GM21786 (cell line): ENCODE measurements at regions not wholly inside any gene's neighbourhood (a gene's known extent, or its start where the extent isn't known, plus 50 kb on each side); places are given as distances from the start of the nearest gene placed in this dataset.
"Not testable (repeated sequence)": the region's sequence is repeated elsewhere in the genome, so short reads cannot be mapped to it uniquely, and the experiment has no call there.

Experiments
- ATAC-seq: cut with Tn5 transposase; IDR thresholded peaks from one replicate; pipeline ENCODE4 v1.9.1; 2021; ENCODE audit not compliant: unreplicated experiment

DNA sequence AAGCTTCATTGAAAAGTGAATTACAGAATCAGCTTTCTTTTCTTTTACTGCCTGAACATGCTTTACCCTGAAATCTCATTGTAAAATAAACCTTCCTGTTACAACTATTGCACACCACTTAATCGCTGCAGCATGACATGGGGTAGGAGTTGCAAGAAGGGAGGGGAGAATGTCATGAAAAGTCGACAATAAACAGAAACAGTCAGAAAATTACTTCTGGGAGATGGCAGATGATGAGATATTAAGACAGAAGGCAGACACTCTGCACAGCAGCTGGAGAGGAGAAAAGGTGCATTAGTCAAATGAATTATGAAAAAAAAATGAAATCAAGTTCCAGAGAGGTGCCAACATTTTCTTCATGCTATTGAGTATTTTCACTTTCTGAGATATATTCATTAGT, 287.7 kb downstream of the PCDH7 start:
- ATAC-seq, result no peak

- no peak for ATAC-seq
Observed at GRCh38 chr4:31009926-31010325, 289.8 kb downstream of the PCDH7 start.

DNA sequence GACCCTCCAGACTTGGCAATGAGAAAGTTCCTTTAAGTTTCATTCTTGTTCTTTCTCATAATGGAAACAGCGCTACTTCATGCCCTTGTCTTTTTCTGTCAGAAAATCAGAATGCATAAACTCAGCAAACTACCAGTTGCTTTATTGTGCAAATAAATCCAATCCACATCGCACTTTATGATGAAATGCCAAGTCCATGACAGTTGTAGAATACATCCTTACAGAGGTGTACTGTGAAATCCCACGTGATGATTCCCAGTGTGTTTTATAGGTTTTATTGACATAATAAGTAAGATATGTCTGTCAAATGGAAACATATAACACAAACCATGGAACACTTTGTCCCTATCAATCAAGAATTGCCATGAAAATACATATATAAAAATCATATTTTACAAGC, 295.0 kb downstream of the PCDH7 start:
- no peak for ATAC-seq

DNA sequence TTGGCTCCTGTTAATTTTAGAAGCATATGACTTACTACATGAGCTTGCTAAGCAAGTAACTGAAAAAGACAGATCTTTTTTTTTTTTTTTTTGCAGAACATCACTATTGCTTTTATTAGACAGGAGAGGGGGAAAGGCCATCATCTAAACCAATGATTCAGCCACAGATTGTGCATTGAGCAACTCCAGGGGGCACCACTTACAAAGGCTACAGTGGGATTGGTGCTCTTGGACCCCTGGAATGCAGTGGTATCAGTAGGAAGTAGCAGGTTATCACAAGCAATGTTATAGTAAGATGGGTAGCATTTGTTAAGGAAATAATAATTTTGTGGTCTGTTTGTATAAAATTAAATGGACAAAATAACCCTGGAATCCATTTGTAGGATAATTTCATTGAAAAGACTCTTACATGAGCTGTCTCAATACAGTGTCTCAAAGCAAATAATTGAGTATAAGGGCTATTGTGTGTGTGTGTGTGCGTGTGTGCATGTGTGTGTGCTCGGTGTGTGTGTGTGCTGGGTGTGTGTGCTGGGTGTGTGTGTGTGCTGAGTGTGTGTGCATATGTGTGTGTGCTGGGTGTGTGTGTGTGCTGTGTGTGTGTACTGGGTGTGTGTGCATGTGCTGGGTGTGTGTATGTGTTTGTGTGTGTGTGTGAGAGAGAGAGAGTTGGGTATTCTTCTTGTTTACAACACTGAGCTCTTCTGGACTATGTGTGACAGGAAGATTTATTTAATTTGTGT, 296.3 kb downstream of the PCDH7 start:
- ATAC-seq, result no peak

GRCh38 chr4:31020363-31020762, 300.2 kb downstream of the PCDH7 start:
- ATAC-seq, result no peak

- ATAC-seq, result no peak
Observed at GRCh38 chr4:31021008-31021407, 300.8 kb downstream of the PCDH7 start.

- no peak for ATAC-seq
Observed at GRCh38 chr4:31022702-31023101, 302.5 kb downstream of the PCDH7 start.

DNA sequence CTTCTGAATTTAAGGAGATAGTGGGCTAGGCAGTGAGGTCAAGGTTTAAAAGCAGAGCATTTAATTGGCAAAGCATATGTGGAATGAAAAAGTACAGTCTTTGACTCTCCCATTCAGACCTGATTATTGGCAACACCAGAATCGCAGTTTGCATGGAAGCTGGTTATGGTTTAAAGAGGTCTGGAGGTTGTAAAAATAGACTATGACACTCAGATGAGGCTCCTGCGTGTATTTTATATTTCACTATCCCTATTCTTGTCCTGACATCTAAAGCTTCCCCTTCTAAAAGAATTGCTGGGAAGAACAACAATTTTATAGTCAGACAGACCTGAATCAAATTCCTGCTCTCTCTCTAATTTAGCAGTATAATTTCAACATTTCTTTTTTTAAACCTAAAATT, 302.9 kb downstream of the PCDH7 start:
- ATAC-seq, result no peak

DNA sequence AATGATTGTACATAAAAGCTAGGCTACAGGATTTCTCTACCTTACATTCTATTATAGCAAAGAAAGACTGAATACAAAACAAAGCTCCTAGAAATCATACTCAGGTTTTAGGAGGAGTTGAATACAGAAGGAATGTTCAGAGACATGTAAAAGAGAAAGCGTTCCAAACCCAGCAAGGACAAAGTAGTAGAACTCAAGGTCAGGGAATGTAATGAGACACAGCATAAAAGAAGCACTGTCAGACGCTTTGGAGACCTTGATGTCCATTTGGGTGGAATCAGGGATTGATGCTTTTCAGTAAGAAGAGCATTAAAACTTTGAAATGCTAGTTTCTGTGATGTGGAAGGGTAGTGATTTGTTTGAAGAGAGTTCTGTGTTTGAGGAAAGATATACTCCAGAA, 303.6 kb downstream of the PCDH7 start:
- ATAC-seq, result no peak

GRCh38 chr4:31024781-31025180, 304.6 kb downstream of the PCDH7 start:
- not testable (repeated sequence) for ATAC-seq

- ATAC-seq, result no peak
Observed at GRCh38 chr4:31026256-31026655, 306.1 kb downstream of the PCDH7 start.

DNA sequence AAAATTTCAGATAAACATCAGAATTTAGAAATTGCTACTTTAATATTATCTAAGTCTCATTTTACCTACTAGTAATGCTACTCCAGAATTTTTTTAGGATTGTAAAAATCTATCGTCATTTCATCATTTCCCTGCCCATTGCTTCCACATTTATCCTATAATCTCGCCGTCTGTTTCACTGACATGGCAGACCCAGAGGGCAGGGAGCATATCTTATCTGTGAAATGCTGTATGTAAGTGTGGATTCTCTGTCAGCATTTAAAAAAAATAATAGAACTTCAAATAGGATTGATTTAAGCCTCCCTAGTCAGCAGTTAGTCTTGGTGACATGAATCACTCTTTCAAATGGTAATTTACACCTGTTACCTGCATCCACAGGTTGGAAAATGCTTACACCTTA, 314.4 kb downstream of the PCDH7 start:
- ATAC-seq, result no peak

DNA sequence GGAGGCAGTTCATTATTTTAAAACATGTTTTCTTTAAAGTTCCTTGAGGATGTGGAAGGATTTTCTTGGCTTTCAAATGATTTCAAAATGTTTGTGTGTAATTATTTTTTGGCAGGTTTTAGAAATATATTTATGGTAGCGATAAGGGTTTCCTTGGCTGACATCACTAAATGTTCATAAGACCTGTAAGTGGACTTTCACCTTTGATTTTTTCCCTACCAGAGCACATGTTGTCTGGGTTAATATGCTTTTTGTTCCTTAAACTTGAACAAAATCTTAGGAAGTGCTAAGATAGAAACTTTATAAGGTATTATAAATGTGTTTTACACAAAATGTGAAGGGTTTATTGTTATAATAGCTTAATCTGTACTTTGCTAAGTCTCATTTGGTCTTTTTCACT, 315.6 kb downstream of the PCDH7 start:
- ATAC-seq, result no peak

DNA sequence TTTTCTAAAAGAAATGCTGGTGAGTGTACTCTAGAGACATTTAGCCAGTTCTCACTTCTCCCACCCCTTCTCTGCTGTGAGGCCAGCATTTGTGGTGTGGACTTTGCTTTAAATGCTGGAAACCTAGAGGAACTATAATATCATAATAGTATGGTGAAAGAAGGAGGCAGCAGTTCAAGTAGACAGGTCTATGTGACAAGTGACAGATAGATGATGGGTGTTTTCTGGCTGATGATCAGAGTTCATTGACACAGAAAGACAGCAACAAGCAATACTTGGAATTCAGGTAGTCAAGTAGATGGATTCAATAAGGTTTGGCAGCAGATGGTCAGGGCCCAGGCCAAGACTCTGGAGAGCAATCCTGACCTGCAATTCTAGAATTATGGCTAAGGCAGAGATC, 317.5 kb downstream of the PCDH7 start:
- no peak for ATAC-seq

GRCh38 chr4:31039382-31039781, 319.2 kb downstream of the PCDH7 start:
- no peak for ATAC-seq

- ATAC-seq, result no peak
Observed at GRCh38 chr4:31040106-31040505, 319.9 kb downstream of the PCDH7 start.

- no peak for ATAC-seq
Observed at GRCh38 chr4:31041385-31041784, 321.2 kb downstream of the PCDH7 start.

DNA sequence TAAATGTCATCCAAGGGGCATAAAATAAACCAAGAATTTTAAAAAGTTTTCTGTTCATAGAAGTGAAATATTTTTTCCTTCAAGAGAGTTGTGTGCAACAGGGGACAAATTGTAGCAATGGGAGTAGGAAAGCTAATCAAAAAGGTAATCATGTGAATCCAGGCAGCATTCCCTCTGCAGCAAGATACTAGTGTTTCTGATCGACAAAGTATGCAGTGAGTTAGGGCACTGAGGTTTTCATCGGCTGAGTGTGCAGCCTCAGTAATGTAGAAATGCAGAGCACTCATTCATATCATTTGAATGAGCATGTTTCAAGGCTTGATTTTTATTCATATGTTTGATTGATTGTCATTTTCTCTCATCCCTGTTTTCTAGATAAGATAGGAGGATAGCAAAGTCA, 321.7 kb downstream of the PCDH7 start:
- ATAC-seq, result no peak

DNA sequence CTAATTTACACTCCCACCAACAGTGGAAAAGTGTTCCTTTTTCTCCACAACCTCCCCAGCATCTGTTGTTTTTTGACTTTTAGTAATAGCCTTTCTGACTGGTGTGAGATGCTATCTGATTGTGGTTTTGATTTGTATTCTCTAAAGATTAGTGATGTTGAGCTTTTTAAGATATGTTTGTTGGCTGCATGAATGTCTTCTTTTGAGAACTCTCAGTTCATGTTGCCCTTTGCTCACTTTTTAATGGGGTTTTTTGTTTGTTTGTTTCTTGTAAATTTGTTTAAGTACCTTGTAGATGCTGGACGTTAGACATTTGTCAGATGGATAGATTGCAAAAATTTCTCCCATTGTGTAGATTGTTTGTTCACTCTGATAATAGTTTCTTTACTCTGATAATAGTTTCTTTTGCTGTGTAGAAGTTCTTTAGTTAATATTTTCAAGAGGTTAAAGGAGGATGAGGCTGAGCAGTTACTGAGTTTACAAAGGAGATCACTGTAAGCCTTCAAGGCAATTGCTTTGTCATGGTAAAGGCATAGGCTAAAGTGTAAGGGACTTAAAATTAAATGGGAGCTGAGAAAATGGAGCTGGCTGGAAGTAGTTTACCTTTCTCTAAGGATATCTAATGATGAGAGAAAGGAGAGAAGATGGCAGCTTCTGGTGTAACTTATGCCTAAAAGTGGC, 323.4 kb downstream of the PCDH7 start:
- no peak for ATAC-seq

DNA sequence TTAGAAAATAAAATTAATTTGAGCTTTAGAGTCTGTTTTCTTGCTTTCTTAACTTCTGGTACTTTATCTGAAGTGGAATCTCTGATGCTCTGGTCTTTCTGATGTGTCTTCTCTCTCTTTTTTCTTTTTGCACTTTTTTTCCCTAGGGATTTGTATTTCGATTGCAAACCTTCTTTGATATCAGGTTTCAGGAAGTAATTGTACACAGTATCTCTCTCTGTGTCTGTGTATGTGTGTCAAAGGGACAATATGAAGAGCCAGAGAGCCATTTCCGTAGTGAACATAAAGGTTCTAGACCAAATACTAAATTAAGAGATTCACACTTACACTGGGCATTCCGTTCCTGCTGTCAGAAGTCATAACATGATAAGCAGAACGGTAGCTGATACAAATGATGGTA, 325.0 kb downstream of the PCDH7 start:
- ATAC-seq, result no peak

DNA sequence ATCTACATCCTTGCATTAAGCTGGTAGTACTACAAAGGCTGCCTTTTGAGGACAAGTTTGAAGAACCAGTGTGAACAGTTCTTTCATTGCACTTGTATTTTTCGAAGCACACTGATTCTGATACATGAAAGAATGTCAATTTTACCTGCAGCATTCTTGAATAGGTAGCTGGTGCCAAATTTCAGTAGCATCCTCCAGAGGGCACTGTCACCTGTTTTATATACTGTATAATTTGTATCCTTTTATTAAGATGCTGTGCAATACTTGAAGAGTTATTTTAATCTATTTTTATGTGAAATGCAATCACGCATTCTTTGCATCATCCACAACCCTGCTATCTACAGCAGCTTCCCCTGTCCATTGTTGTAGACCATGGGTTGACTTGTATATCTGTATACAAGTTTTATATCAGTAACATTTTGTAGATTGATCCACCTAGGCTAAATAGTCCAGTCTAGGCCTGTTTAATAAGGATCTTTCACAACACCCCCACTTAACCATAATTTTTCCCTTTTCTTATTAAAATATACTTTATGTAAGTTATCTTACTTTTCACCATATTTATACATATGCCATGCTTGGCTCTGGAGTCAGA, 325.7 kb downstream of the PCDH7 start:
- no peak for ATAC-seq

GRCh38 chr4:31051151-31051550, 331.0 kb downstream of the PCDH7 start:
- ATAC-seq, result no peak
